HepG2 (cell line): ENCODE measurements at regions not wholly inside any gene's neighbourhood (a gene's known extent, or its start where the extent isn't known, plus 50 kb on each side); places are given as distances from the start of the nearest gene placed in this dataset.

Experiments used
- XRCC5 ChIP-seq: fragments of 200-400 bp; formaldehyde crosslinking; optimal IDR thresholded peaks from 2 replicates; pipeline ENCODE3; 2017; ENCODE audit warnings: mild to moderate bottlenecking, low read length
- ZNF263 ChIP-seq: sonication (generic); formaldehyde crosslinking; IDR thresholded peaks from 2 replicates; pipeline ENCODE4 v1.4.0; 2020; ENCODE audit warnings: missing genetic modification reagents
- ZSCAN30 ChIP-seq: sonication (generic); formaldehyde crosslinking; IDR thresholded peaks from 2 replicates; pipeline ENCODE4 v1.5.0; 2020; ENCODE audit warnings: mild to moderate bottlenecking, missing genetic modification reagents

- TF ChIP-seq XRCC5 (no peak), ZSCAN30 (CRISPR knock-in tag) (no peak), ZNF263 (CRISPR knock-in tag) (no peak)
Observed at GRCh38 chr6:156525541-156525940, 251.6 kb upstream of the ARID1B start.
